SH-SY5Y (cell line): ENCODE measurements at regions not wholly inside any gene's neighbourhood (a gene's known extent, or its start where the extent isn't known, plus 50 kb on each side); places are given as distances from the start of the nearest gene placed in this dataset.

Experiments
- GATA2 ChIP-seq: IDR thresholded peaks from 2 replicates; pipeline ENCODE4 v1.6.1; 2011; ENCODE audit warnings: mild to moderate bottlenecking, low read depth, low read length
- GATA3 ChIP-seq: IDR thresholded peaks from 2 replicates; pipeline ENCODE4 v1.6.1; 2011; ENCODE audit warnings: low read depth, mild to moderate bottlenecking, low read length, moderate library complexity

DNA sequence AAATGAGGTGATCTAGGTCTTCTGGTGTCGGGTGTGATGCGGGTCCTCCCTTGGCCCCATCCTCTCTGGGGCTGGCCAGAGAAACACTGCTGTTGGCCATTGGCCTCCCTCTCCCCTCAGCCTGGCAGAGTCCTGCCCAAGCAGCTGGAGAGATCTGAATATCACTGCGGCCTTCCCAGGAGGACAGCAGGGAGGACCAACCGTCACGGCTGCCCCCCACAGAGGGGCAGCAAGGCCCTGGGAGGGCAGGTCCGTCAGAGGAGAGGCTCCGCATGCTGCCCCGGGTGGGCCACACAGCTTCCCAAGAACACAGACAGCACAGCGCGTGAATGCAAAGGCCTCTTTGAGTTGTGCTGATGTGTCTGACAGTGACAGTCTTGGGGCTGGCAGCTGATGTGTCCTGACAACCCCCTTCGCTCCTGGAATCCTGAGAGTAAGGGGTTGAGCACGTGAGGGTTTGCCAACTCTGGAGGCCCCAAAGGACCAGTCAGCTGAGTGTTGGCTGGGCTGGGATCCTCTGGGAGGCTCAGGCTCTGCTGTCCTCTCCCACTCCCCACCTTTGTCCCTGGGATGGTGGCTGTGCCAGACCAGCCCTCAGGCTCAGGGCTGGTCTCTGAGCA, 132.5 kb upstream of the UNC5B start:
- TF ChIP-seq GATA3 (no peak), GATA2 (no peak)
